ENCODE measurements at regions not wholly inside any gene's neighbourhood (a gene's known extent, or its start where the extent isn't known, plus 50 kb on each side); places are given as distances from the start of the nearest gene placed in this dataset.

DNA sequence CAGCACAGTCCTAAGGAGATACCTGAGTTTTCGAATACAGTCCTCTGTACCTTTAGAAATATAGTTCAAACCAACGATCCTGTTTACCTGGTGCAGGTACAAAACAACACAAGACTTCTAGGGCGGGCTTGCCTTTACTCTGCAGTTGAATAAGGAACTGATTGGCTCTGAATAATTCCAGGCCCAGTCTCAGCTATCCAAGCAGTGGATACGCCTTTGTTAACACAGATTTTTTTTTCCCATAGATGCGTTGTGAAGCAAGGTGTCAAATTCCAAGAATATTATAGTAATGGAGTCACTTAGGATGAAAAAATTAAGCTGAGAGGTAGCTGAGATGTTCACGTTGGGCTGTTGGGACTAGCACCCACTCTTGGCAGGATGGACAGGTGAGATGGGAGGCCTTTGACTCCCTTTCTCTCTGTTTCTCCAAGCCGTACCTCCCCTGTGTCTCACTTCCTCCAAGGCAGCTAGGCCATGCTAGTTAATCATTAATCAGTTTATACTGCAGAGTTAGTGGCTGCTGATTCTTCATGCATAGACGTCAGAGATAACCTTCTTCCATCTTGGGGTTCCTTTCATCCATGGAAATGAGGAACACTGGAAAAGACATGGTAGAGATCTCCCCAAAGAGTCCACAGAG is 380.8 kb upstream of the ACVR2A start:
- peaks cover 2% of the 10 kb centered on the region for H3K4me1 Mint-ChIP-seq
- TF ChIP-seq CTCF (IDR thresholded peaks at IDR 0.05; ENCODE audit: unreplicated experiment) = no peak
- no peak overlapping the region for H3K4me3 Mint-ChIP-seq
- no peaks in the 10 kb centered on the region for H3K9me3 Mint-ChIP-seq
- H3K36me3 Mint-ChIP-seq = no peaks in the 10 kb centered on the region
- no peak for DNase-seq (ENCODE audit: low spot score in 2 of 2, unreplicated experiment in 2 of 2)
- no peaks in the 10 kb centered on the region for H3K27me3 Mint-ChIP-seq (ENCODE audit: low read depth)
- no peak overlapping the region for H3K27ac Mint-ChIP-seq

DNA sequence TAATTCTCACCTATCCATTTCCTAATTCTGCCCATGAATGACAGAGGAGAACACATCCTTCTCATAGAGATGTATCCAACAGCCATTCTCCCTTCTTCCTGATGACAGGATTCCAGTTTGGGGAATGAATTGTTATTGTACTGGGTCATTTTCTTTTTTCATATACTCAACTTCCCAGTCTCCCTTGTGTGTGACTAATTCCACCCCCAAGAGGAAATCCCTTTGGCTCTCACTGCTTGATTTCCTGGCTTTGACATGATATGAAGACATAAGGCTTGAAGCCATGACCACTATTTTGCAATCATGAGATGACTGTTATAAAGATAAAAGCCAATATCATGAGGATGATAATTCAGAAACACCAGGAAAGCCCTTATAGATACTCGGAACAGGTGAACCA is 384.7 kb upstream of the ACVR2A start:
- no peaks in the 10 kb centered on the region for H3K36me3 Mint-ChIP-seq
- H3K27ac Mint-ChIP-seq = no peak overlapping the region
- no peaks in the 10 kb centered on the region for H3K27me3 Mint-ChIP-seq (ENCODE audit: low read depth)
- no peak for DNase-seq (ENCODE audit: low spot score in 2 of 2, unreplicated experiment in 2 of 2)
- no peaks in the 10 kb centered on the region for H3K9me3 Mint-ChIP-seq
- peaks cover 2% of the 10 kb centered on the region for H3K4me1 Mint-ChIP-seq
- TF ChIP-seq CTCF (IDR thresholded peaks at IDR 0.05; ENCODE audit: unreplicated experiment) = no peak
- no peak overlapping the region for H3K4me3 Mint-ChIP-seq

- H3K4me1 Mint-ChIP-seq = no peaks in the 10 kb centered on the region
- H3K9me3 Mint-ChIP-seq = no peaks in the 10 kb centered on the region
- H3K27ac Mint-ChIP-seq = no peak overlapping the region
- no peak for TF ChIP-seq CTCF (IDR thresholded peaks at IDR 0.05; ENCODE audit: unreplicated experiment)
- no peak overlapping the region for H3K4me3 Mint-ChIP-seq
- no peaks in the 10 kb centered on the region for H3K36me3 Mint-ChIP-seq
- DNase-seq (ENCODE audit: low spot score in 2 of 2, unreplicated experiment in 2 of 2) = no peak
- no peaks in the 10 kb centered on the region for H3K27me3 Mint-ChIP-seq (ENCODE audit: low read depth)
These were observed 388.1 kb upstream of the ACVR2A start for GRCh38 chr2:147456779-147457178.

- no peaks in the 10 kb centered on the region for H3K36me3 Mint-ChIP-seq
- H3K4me3 Mint-ChIP-seq = no peak overlapping the region
- H3K4me1 Mint-ChIP-seq = peaks cover 26% of the 10 kb centered on the region
- DNase-seq (ENCODE audit: low spot score in 2 of 2, unreplicated experiment in 2 of 2) = no peak
- H3K27ac Mint-ChIP-seq = no peak overlapping the region
- no peaks in the 10 kb centered on the region for H3K27me3 Mint-ChIP-seq (ENCODE audit: low read depth)
- no peak for TF ChIP-seq CTCF (IDR thresholded peaks at IDR 0.05; ENCODE audit: unreplicated experiment)
- H3K9me3 Mint-ChIP-seq = no peaks in the 10 kb centered on the region
These were observed 392.8 kb upstream of the ACVR2A start for GRCh38 chr2:147451902-147452515.

DNA sequence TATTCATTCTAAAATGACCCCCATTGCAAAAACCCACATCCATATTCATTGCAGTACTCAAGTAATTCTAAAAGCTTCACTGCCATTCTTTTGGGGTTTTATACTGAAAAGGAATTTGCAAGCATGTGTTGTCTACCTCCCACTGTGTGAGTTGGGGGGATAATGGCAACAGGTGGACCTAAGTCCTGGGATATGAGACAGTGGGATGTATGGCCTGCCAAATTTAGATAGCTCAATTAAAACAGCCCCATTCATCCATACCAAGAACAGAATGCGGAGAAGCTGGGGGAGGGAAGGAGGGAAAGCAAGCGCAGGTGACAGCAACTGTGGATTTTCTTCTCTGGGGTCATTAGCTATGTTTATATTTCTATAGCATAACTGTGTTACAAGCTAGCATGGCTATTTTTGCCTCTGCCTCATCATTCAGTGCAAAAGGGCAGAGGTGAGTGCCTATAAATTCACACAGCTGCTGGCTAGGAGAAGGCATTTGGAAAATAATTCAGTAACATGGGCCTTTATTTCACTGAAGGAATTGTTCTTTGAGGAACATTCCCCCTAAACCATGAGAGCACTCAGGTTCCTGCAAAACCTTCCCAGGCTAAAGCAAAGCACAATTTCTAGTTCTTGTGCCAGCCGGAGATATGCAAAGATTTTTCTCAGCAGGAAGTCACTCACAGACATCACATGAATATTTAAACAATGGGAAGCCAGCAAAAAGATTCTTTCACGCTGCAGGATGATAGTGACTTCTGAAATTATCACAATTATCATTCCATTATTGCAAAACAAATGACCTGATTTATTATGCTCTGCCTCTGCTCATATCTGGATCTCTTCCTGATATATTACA is 393.9 kb upstream of the ACVR2A start:
- Mint-ChIP-seq H3K27ac (no peak overlapping the region), H3K4me1 (peaks cover 26% of the 10 kb centered on the region), H3K4me3 (no peak overlapping the region), H3K27me3 (ENCODE audit: low read depth) (no peaks in the 10 kb centered on the region), H3K9me3 (peaks cover 6% of the 10 kb centered on the region), H3K36me3 (peaks cover 2% of the 10 kb centered on the region)
- TF ChIP-seq CTCF (IDR thresholded peaks at IDR 0.05; ENCODE audit: unreplicated experiment) = no peak
- DNase-seq (ENCODE audit: low spot score in 2 of 2, unreplicated experiment in 2 of 2) = no peak

Measured in mesothelial cell of epicardium (in vitro differentiated cells).